KMS-11 (cell line): ENCODE measurements at regions not wholly inside any gene's neighbourhood (a gene's known extent, or its start where the extent isn't known, plus 50 kb on each side); places are given as distances from the start of the nearest gene placed in this dataset.

Experiments
- H2AFZ ChIP-seq: fragments of 200-600 bp; sonication (generic); 2 replicates; pipeline ENCODE4 v1.6.1; 2016; ENCODE audit warnings: antibody characterized with exemption, mixed run types, low read depth
- H3K27ac ChIP-seq: fragments of 200-600 bp; sonication (generic); 2 replicates; pipeline ENCODE4 v1.6.1; 2016; ENCODE audit warnings: mild to moderate bottlenecking, mixed run types
- H3K27me3 ChIP-seq: fragments of 200-600 bp; sonication (generic); 2 replicates; pipeline ENCODE4 v1.6.1; 2017; ENCODE audit warnings: mild to moderate bottlenecking, low read depth, mixed run types, moderate library complexity; ENCODE audit not compliant: insufficient read depth
- H3K36me3 ChIP-seq: fragments of 200-600 bp; sonication (generic); 2 replicates; pipeline ENCODE4 v1.6.1; 2017; ENCODE audit warnings: mild to moderate bottlenecking, mixed run types; ENCODE audit not compliant: insufficient read depth
- H3K4me1 ChIP-seq: fragments of 200-600 bp; sonication (generic); 2 replicates; pipeline ENCODE4 v1.6.1; 2016; ENCODE audit warnings: mild to moderate bottlenecking, low read depth, mixed run types; ENCODE audit not compliant: poor library complexity, severe bottlenecking
- H3K4me2 ChIP-seq: fragments of 200-600 bp; sonication (generic); 2 replicates; pipeline ENCODE4 v1.7.0; 2016; ENCODE audit warnings: mild to moderate bottlenecking, mixed run types
- H3K4me3 ChIP-seq: fragments of 200-600 bp; sonication (generic); IDR thresholded peaks from 2 replicates; pipeline ENCODE4 v1.6.1; 2017; ENCODE audit warnings: low read depth, low read length, mixed read lengths; ENCODE audit not compliant: insufficient read depth
- H3K79me2 ChIP-seq: fragments of 200-600 bp; sonication (generic); 2 replicates; pipeline ENCODE4 v1.6.1; 2016; ENCODE audit warnings: low read depth, mixed run types; ENCODE audit not compliant: insufficient read depth
- H3K9ac ChIP-seq: fragments of 200-600 bp; sonication (generic); 2 replicates; pipeline ENCODE4 v1.6.1; 2016; ENCODE audit warnings: mild to moderate bottlenecking, mixed run types
- H4K20me1 ChIP-seq: fragments of 200-600 bp; sonication (generic); 2 replicates; pipeline ENCODE4 v1.6.1; 2016; ENCODE audit warnings: mild to moderate bottlenecking, mixed run types; ENCODE audit not compliant: insufficient read depth
- CTCF ChIP-seq: fragments of 200-600 bp; sonication (generic); conservative IDR thresholded peaks from 2 replicates; pipeline ENCODE4 v1.6.1; 2017; ENCODE audit warnings: low read depth, mild to moderate bottlenecking, antibody characterized with exemption, low read length, moderate library complexity, mixed read lengths

- Histone ChIP-seq H3K9ac (no peak overlapping the region), H3K4me1 (no peaks in the 10 kb centered on the region), H4K20me1 (no peaks in the 10 kb centered on the region), H3K79me2 (no peaks in the 10 kb centered on the region), H3K4me3 (no peak overlapping the region), H2AFZ (no peak overlapping the region), H3K36me3 (no peaks in the 10 kb centered on the region), H3K27ac (no peak overlapping the region), H3K27me3 (no peaks in the 10 kb centered on the region), H3K4me2 (no peak overlapping the region)
- TF ChIP-seq CTCF, result no peak
These were observed 315.6 kb downstream of the LPIN1 start for GRCh38 chr2:12062053-12062395.

GRCh38 chr2:12063210-12063609, 316.8 kb downstream of the LPIN1 start:
- TF ChIP-seq CTCF, result no peak
- Histone ChIP-seq H3K4me3 (no peak overlapping the region), H3K9ac (no peak overlapping the region), H3K4me1 (no peaks in the 10 kb centered on the region), H3K79me2 (no peaks in the 10 kb centered on the region), H2AFZ (no peak overlapping the region), H3K27me3 (no peaks in the 10 kb centered on the region), H3K27ac (no peak overlapping the region), H3K4me2 (no peak overlapping the region), H4K20me1 (no peaks in the 10 kb centered on the region), H3K36me3 (no peaks in the 10 kb centered on the region)

GRCh38 chr2:12064153-12064552, 317.7 kb downstream of the LPIN1 start:
- no peaks in the 10 kb centered on the region for H3K4me1 ChIP-seq
- no peak overlapping the region for H3K4me2 ChIP-seq
- no peak overlapping the region for H2AFZ ChIP-seq
- no peak overlapping the region for H3K4me3 ChIP-seq
- H3K36me3 ChIP-seq, result no peaks in the 10 kb centered on the region
- no peak for TF ChIP-seq CTCF
- H3K27ac ChIP-seq, result no peak overlapping the region
- H3K79me2 ChIP-seq, result no peaks in the 10 kb centered on the region
- H4K20me1 ChIP-seq, result no peaks in the 10 kb centered on the region
- no peaks in the 10 kb centered on the region for H3K27me3 ChIP-seq
- H3K9ac ChIP-seq, result no peak overlapping the region

GRCh38 chr2:12066116-12066515, 319.7 kb downstream of the LPIN1 start:
- Histone ChIP-seq H3K4me2 (no peak overlapping the region), H3K27ac (no peak overlapping the region), H4K20me1 (no peaks in the 10 kb centered on the region), H3K9ac (no peak overlapping the region), H2AFZ (no peak overlapping the region), H3K36me3 (no peaks in the 10 kb centered on the region), H3K4me3 (no peak overlapping the region), H3K4me1 (no peaks in the 10 kb centered on the region), H3K79me2 (no peaks in the 10 kb centered on the region), H3K27me3 (no peaks in the 10 kb centered on the region)
- no peak for TF ChIP-seq CTCF

- Histone ChIP-seq H3K4me3 (no peak overlapping the region), H3K4me2 (no peak overlapping the region), H3K27ac (no peak overlapping the region), H3K4me1 (no peaks in the 10 kb centered on the region), H2AFZ (no peak overlapping the region), H3K79me2 (no peaks in the 10 kb centered on the region), H3K27me3 (no peaks in the 10 kb centered on the region), H3K36me3 (no peaks in the 10 kb centered on the region), H3K9ac (no peak overlapping the region), H4K20me1 (no peaks in the 10 kb centered on the region)
- no peak for TF ChIP-seq CTCF
These were observed 320.6 kb downstream of the LPIN1 start for GRCh38 chr2:12066986-12067385.
